ENCODE measurements at regions not wholly inside any gene's neighbourhood (a gene's known extent, or its start where the extent isn't known, plus 50 kb on each side); places are given as distances from the start of the nearest gene placed in this dataset.
"Not testable (repeated sequence)": the region's sequence is repeated elsewhere in the genome, so short reads cannot be mapped to it uniquely, and the experiment has no call there.

DNA sequence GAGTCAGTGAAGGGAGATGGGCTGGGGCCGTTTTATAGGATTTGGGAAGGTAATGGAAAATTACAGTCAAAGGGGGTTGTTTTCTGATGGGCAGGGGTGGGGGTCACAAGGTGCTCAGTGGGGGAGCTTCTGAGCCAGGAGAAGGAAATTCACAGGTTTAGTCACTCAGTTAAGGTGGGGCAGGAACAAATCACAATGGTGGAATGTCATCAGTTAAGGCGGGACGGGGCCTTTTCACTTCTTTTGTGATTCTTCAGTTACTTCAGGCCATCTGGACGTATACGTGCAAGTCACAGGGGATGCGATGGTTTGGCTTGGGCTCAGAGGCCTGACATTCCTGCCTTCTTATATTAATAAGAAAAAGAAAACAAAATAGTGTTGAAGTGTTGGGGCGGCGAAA is 408.5 kb downstream of the TENT5A start:
- TF ChIP-seq, protein P1, sequence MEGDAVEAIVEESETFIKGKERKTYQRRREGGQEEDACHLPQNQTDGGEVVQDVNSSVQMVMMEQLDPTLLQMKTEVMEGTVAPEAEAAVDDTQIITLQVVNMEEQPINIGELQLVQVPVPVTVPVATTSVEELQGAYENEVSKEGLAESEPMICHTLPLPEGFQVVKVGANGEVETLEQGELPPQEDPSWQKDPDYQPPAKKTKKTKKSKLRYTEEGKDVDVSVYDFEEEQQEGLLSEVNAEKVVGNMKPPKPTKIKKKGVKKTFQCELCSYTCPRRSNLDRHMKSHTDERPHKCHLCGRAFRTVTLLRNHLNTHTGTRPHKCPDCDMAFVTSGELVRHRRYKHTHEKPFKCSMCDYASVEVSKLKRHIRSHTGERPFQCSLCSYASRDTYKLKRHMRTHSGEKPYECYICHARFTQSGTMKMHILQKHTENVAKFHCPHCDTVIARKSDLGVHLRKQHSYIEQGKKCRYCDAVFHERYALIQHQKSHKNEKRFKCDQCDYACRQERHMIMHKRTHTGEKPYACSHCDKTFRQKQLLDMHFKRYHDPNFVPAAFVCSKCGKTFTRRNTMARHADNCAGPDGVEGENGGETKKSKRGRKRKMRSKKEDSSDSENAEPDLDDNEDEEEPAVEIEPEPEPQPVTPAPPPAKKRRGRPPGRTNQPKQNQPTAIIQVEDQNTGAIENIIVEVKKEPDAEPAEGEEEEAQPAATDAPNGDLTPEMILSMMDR (IDR thresholded peaks at IDR 0.05): not testable (repeated sequence)
- not testable (repeated sequence) for TF ChIP-seq POLR2A (IDR thresholded peaks at IDR 0.05)
